RWPE1 (cell line): ENCODE measurements at regions not wholly inside any gene's neighbourhood (a gene's known extent, or its start where the extent isn't known, plus 50 kb on each side); places are given as distances from the start of the nearest gene placed in this dataset.

Experiments used
- CTCF ChIA-PET: fragments of 350-600 bp; sonication (Branson Sonifier 250); formaldehyde crosslinking; extraction: SDS; loops from one replicate; lab custom pipeline; 2021; lab: Yijun Ruan, JAX
- POLR2A ChIA-PET: fragments of 400-600 bp; formaldehyde crosslinking; extraction: SDS; loops from one replicate; lab custom pipeline; 2020; ENCODE audit warnings: antibody characterized with exemption; ENCODE audit not compliant: low non-redundant PET; lab: Yijun Ruan, JAX
- DNase-seq: peaks from one replicate; pipeline ENCODE4 v3.0.0; 2012; ENCODE audit warnings: low spot score
- H3K27ac ChIP-seq: fragments of 450-650 bp; 2 replicates; pipeline ENCODE4 v1.5.1; 2017
- CTCF ChIP-seq: fragments of 450-650 bp; conservative IDR thresholded peaks from 2 replicates; pipeline ENCODE4 v1.5.1; 2017; ENCODE audit warnings: low read depth, mild to moderate bottlenecking

GRCh38 chr2:8409461-8410260, 272.2 kb upstream of the ID2 start:
- CTCF ChIA-PET = no interaction called here
- no peak for DNase-seq
- no peak overlapping the region for H3K27ac ChIP-seq
- POLR2A ChIA-PET = no interaction called here
- no peak for TF ChIP-seq CTCF

GRCh38 chr2:8412082-8412481, 269.8 kb upstream of the ID2 start:
- H3K27ac ChIP-seq = no peak overlapping the region
- ChIA-PET CTCF (no interaction called here), POLR2A (no interaction called here)
- no peak for DNase-seq
- TF ChIP-seq CTCF = no peak

- ChIA-PET CTCF (no interaction called here), POLR2A (no interaction called here)
- no peak overlapping the region for H3K27ac ChIP-seq
- DNase-seq = no peak
- TF ChIP-seq CTCF = no peak
These were observed 269.3 kb upstream of the ID2 start for GRCh38 chr2:8412586-8412985.

- H3K27ac ChIP-seq = no peak overlapping the region
- ChIA-PET CTCF (interaction anchor here (0.6 to 0.8 kb wide), 2 partner anchors 112 to 267 kb away, joined by 3 to 4 read pairs; no protein-coding TSS in a partner anchor), POLR2A (no interaction called here)
- TF ChIP-seq CTCF = no peak
- DNase-seq = no peak
These were observed 268.2 kb upstream of the ID2 start for GRCh38 chr2:8413589-8414135.

- no peak overlapping the region for H3K27ac ChIP-seq
- POLR2A ChIA-PET = no interaction called here
- no peak for TF ChIP-seq CTCF
- DNase-seq = no peak
- CTCF ChIA-PET = no interaction called here
These were observed 266.6 kb upstream of the ID2 start for GRCh38 chr2:8414946-8415879.

- POLR2A ChIA-PET = no interaction called here
- no peak overlapping the region for H3K27ac ChIP-seq
- CTCF ChIA-PET = no interaction called here
- no peak for TF ChIP-seq CTCF
- no peak for DNase-seq
These were observed 265.8 kb upstream of the ID2 start for GRCh38 chr2:8416001-8416571.
